SK-N-SH (cell line): ENCODE measurements at regions not wholly inside any gene's neighbourhood (a gene's known extent, or its start where the extent isn't known, plus 50 kb on each side); places are given as distances from the start of the nearest gene placed in this dataset.

Source experiments
- GATA2 ChIP-seq: sonication (generic); formaldehyde crosslinking; IDR thresholded peaks from 2 replicates; pipeline ENCODE4 v1.5.0; 2020; ENCODE audit warnings: mild to moderate bottlenecking, missing genetic modification reagents
- JUND ChIP-seq: IDR thresholded peaks from 2 replicates; pipeline ENCODE4 v1.4.0; 2012
- POLR2AphosphoS5 ChIP-seq: IDR thresholded peaks from 2 replicates; pipeline ENCODE4 v1.6.1; 2012; ENCODE audit warnings: low read depth, low read length
- REST ChIP-seq: IDR thresholded peaks from 2 replicates; pipeline ENCODE4 v1.6.1; 2012; ENCODE audit warnings: mild to moderate bottlenecking, low read depth, low read length, moderate library complexity
- SIN3A ChIP-seq: IDR thresholded peaks from 2 replicates; pipeline ENCODE4 v1.6.1; 2012; ENCODE audit warnings: low read depth, mild to moderate bottlenecking, low read length, moderate library complexity, borderline replicate concordance
- SMC3 ChIP-seq: IDR thresholded peaks from 2 replicates; pipeline ENCODE4 v1.6.1; 2012; ENCODE audit warnings: low read depth, low read length, improper control_type of control experiment
- TCF12 ChIP-seq: IDR thresholded peaks from 2 replicates; pipeline ENCODE4 v1.4.0; 2012
- TEAD4 ChIP-seq: IDR thresholded peaks from 2 replicates; pipeline ENCODE4 v1.4.0; 2012; ENCODE audit warnings: mild to moderate bottlenecking, borderline replicate concordance; ENCODE audit not compliant: insufficient read depth

GRCh38 chr17:71455219-71455618, 665.6 kb upstream of the SOX9 start:
- TF ChIP-seq REST (no peak), SIN3A (no peak), JUND (peak; percentile 49), POLR2AphosphoS5 (peak; percentile 71; the same call in 1 of the 2 replicates), GATA2 (CRISPR knock-in tag) (no peak), SMC3 (no peak), TEAD4 (peak; percentile 53; the same call in 1 of the 2 replicates), TCF12 (peak; percentile 92)
